KOPT-K1 (cell line): ENCODE measurements at regions not wholly inside any gene's neighbourhood (a gene's known extent, or its start where the extent isn't known, plus 50 kb on each side); places are given as distances from the start of the nearest gene placed in this dataset.

ENCODE experiments used
- H3K27ac ChIP-seq: fragments of 200-600 bp; sonication (generic); 2 replicates; pipeline ENCODE4 v1.5.1; 2016; ENCODE audit warnings: antibody characterized with exemption, mild to moderate bottlenecking, low read depth, low read length; ENCODE audit not compliant: poor library complexity, severe bottlenecking
- H3K36me3 ChIP-seq: fragments of 200-600 bp; sonication (generic); 2 replicates; pipeline ENCODE4 v1.5.1; 2017; ENCODE audit warnings: antibody characterized with exemption, mild to moderate bottlenecking, low read length, moderate library complexity; ENCODE audit not compliant: insufficient read depth
- H3K9me3 ChIP-seq: fragments of 200-600 bp; sonication (generic); 2 replicates; pipeline ENCODE4 v1.5.1; 2017; ENCODE audit warnings: antibody characterized with exemption, low read length, mild to moderate bottlenecking; ENCODE audit not compliant: insufficient read depth, poor library complexity, severe bottlenecking

DNA sequence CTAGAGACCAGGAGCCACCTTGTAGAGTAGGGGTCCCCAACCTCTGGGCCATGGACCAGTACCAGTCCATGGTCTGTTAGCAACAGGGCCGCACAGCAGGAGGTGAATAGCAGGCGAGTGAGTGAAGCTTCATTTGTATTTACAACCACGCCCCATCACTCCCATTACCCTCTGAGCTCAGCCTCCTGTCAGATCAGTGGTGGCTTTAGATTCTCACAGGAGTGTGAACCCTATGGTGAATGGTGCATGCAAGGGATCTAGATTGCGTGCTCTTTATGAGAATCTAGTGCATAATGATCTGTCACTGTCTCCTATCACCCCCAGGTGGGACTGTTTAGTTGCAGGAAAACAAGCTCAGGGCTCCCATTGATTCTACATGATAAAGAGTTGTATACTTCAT, 303.6 kb downstream of the KCNRG start:
- Histone ChIP-seq H3K27ac (peak overlapping the region; percentile 81), H3K36me3 (no peaks in the 10 kb centered on the region), H3K9me3 (no peaks in the 10 kb centered on the region)

GRCh38 chr13:50319635-50320255, 304.5 kb downstream of the KCNRG start:
- H3K27ac ChIP-seq: peak overlapping the region; percentile 81
- no peaks in the 10 kb centered on the region for H3K36me3 ChIP-seq

GRCh38 chr13:50320271-50320862, 305.1 kb downstream of the KCNRG start:
- H3K9me3 ChIP-seq: no peaks in the 10 kb centered on the region
- peak overlapping the region; percentile 81 for H3K27ac ChIP-seq

More at GRCh38 chr13:50319635-50320255, 304.5 kb downstream of the KCNRG start:
- H3K9me3 ChIP-seq: no peaks in the 10 kb centered on the region

DNA sequence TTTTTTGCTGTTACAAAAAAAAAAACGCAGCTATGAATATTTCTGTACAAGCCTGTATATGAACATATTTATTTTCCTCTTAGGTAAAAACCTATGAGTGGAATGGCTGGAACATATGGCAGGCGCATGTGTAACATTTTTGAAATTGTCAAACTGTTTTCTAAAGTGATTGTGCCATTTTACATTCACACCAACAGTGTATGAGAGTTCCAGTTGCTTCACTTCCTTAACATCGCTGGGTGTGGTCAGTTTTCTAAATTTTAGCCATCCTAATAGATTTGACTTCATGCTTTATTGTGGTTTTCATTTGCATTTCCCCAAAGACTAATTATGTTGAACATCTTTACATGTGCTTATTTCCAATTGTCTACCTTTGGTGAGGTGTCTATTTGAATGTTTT, 306.8 kb downstream of the KCNRG start:
- no peaks in the 10 kb centered on the region for H3K9me3 ChIP-seq
- H3K27ac ChIP-seq: no peak overlapping the region
- no peaks in the 10 kb centered on the region for H3K36me3 ChIP-seq

More at GRCh38 chr13:50320271-50320862, 305.1 kb downstream of the KCNRG start:
- no peaks in the 10 kb centered on the region for H3K36me3 ChIP-seq

DNA sequence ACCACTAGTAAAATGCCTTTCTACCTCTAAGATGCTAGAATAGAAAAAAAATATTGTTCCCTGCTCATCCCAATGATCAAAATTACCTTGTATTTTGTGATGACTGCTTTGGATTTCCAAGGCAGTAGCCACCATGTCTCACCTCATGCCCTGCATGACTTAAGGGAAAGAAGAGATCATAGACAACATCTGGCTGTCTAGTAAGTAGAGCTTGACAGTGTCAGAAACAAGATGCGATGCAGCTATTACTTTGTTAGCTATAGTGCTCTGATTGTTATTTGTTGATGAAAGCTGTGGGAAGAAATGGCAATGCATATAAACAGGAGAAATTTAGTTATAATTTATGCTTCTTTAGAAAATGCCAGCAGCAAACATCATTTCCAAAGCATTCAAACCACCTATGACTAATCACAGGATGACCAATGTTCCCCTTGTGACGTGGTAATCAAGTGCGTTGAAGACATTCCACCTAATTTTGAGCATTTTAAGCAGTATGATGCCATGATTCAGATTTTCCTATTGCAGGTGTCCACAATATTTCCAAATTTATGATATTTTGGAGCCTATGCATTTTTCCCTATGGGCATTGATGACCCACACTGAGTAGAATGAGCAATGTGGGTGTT, 308.3 kb downstream of the KCNRG start:
- Histone ChIP-seq H3K27ac (no peak overlapping the region), H3K9me3 (no peaks in the 10 kb centered on the region), H3K36me3 (no peaks in the 10 kb centered on the region)

- Histone ChIP-seq H3K27ac (peak overlapping the region; percentile 35), H3K36me3 (no peaks in the 10 kb centered on the region), H3K9me3 (no peaks in the 10 kb centered on the region)
Measured at GRCh38 chr13:50326271-50326670, 311.0 kb downstream of the KCNRG start.

DNA sequence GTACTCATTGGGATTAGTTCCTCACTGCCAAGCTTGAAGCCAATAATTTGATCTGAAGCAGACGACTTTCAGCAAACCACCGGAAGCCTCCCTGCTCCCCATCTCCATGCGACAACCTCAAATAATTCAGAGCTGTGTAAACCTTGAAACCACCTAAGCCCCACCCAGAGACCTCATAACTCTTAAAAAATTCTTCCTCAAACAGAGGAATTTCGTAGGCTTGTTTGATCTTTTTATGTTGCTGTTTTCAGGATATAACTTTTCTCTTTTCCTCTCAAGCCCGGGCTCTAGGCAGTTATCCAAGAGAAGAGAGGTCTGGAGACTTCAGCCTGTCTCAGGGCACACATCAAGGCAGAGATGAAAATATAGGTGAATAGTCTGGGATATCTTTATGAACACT, 311.6 kb downstream of the KCNRG start:
- H3K9me3 ChIP-seq: no peaks in the 10 kb centered on the region
- H3K27ac ChIP-seq: peak overlapping the region; percentile 35
- H3K36me3 ChIP-seq: no peaks in the 10 kb centered on the region

GRCh38 chr13:50334115-50334778, 319.0 kb downstream of the KCNRG start:
- no peak overlapping the region for H3K27ac ChIP-seq
- no peaks in the 10 kb centered on the region for H3K36me3 ChIP-seq
- H3K9me3 ChIP-seq: no peaks in the 10 kb centered on the region

GRCh38 chr13:50334944-50335343, 319.7 kb downstream of the KCNRG start:
- Histone ChIP-seq H3K9me3 (no peaks in the 10 kb centered on the region), H3K36me3 (no peaks in the 10 kb centered on the region), H3K27ac (no peak overlapping the region)

- H3K36me3 ChIP-seq: no peaks in the 10 kb centered on the region
- H3K9me3 ChIP-seq: no peaks in the 10 kb centered on the region
- no peak overlapping the region for H3K27ac ChIP-seq
Measured at GRCh38 chr13:50339271-50339670, 324.0 kb downstream of the KCNRG start.

DNA sequence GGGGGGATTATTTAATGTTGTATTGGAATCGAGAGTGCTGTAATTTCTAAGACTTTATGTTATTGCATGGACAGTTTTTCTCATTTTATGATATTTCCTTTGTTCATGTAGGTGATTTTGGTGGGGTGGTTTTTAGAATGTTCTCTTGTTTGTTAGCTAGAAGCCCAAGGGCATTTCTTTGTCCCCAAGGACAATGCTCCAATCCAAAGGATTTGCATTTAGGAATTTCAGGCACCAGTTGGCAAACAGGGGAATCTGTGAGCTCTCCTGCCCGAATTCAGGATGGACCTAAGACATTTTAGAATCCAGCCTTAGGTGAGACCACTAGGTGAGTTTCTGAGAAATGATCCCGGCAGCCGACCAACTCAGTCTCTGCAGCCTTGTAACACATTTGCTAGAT, 324.9 kb downstream of the KCNRG start:
- H3K9me3 ChIP-seq: no peaks in the 10 kb centered on the region
- no peak overlapping the region for H3K27ac ChIP-seq
- no peaks in the 10 kb centered on the region for H3K36me3 ChIP-seq

DNA sequence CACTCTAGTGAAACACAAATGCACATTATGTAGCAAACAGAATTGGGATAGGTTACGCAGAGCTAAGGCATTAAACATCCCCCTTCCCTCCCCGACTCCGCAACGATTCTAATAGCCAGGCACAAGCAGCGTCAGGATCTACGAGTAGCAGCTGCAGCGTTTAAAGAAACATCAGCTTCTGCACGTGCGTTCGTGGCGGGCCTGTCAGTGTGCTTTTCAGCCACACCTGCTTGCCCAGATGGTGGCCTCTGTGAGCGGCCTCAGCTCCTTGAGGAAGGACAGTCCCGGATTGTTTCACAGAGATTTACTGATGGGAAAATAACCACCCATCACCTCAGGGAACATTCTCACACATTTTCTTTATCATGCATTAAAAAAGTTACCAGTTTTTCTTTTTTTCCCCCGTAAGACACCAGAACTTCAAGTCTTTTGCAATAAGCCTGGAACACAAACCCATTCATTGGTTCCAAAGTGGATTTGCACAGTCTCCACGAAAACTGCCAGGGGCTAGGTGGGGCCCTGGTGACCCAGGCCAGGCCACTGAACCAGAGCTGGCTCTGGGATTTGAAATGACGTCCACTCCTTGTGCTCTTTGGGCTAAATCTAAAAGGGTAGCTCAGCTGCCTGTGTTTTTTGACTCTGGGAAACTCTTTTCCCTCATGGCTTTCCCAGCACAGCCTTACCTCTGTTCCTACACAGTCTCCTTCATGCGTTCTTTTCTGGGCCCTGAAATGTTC, 325.5 kb downstream of the KCNRG start:
- Histone ChIP-seq H3K27ac (no peak overlapping the region), H3K36me3 (no peaks in the 10 kb centered on the region), H3K9me3 (no peaks in the 10 kb centered on the region)

GRCh38 chr13:50341526-50341925, 326.3 kb downstream of the KCNRG start:
- H3K27ac ChIP-seq: no peak overlapping the region
- no peaks in the 10 kb centered on the region for H3K36me3 ChIP-seq
- no peaks in the 10 kb centered on the region for H3K9me3 ChIP-seq

GRCh38 chr13:50344717-50345116, 329.5 kb downstream of the KCNRG start:
- no peaks in the 10 kb centered on the region for H3K9me3 ChIP-seq
- H3K36me3 ChIP-seq: no peaks in the 10 kb centered on the region
- H3K27ac ChIP-seq: peak overlapping the region; percentile 12

GRCh38 chr13:50345804-50346203, 330.6 kb downstream of the KCNRG start:
- H3K36me3 ChIP-seq: no peaks in the 10 kb centered on the region
- H3K27ac ChIP-seq: no peak overlapping the region
- H3K9me3 ChIP-seq: no peaks in the 10 kb centered on the region
